Caco-2 (cell line): ENCODE measurements at regions not wholly inside any gene's neighbourhood (a gene's known extent, or its start where the extent isn't known, plus 50 kb on each side); places are given as distances from the start of the nearest gene placed in this dataset.

Source experiments
- BruUV-seq: library from RNA; stranded (reverse); fragments of 400-500 nt; replicated peaks from 2 replicates; lab custom pipeline; 2021; lab: Mats Ljungman, UMichigan
- CTCF ChIA-PET: fragments of 300-600 bp; sonication (Branson Sonifier 250); formaldehyde crosslinking; loops from one replicate; lab custom pipeline; 2022; ENCODE audit warnings: antibody characterized with exemption; lab: Charles Lee
- POLR2A ChIA-PET: fragments of 300-600 bp; sonication (Branson Sonifier 250); formaldehyde crosslinking; loops from one replicate; lab custom pipeline; 2022; ENCODE audit warnings: antibody characterized with exemption; lab: Charles Lee
- DNase-seq, 2 experiments: peaks; one replicate each; pipeline versions ENCODE4 v3.0.0 to v3.0.0-alpha.2; 2020 to 2022
- H3K27me3 ChIP-seq: replicated peaks from 2 replicates; pipeline ENCODE4 v1.6.0; 2011; ENCODE audit warnings: low read length; ENCODE audit not compliant: control insufficient read depth, insufficient read depth
- H3K36me3 ChIP-seq: 2 replicates; pipeline ENCODE4 v1.5.1; 2011; ENCODE audit warnings: low read length; ENCODE audit not compliant: control insufficient read depth, insufficient read depth
- H3K4me1 ChIP-seq: fragments of 250-450 bp; sonication (Bioruptor Pico); 2 replicates; pipeline ENCODE4 v1.5.1; 2020; ENCODE audit warnings: mild to moderate bottlenecking
- H3K4me3 ChIP-seq: 2 replicates; pipeline ENCODE4 v1.5.1; 2011; ENCODE audit warnings: low read depth, mild to moderate bottlenecking, control low read depth, low read length
- H3K9me3 ChIP-seq: fragments of 250-450 bp; sonication (Bioruptor Pico); 2 replicates; pipeline ENCODE4 v1.5.1; 2020; ENCODE audit warnings: mild to moderate bottlenecking, moderate library complexity
- H3K27ac Mint-ChIP-seq: one replicate; pipeline ENCODE4 v1.8.0; 2022; ENCODE audit warnings: mixed read lengths; ENCODE audit not compliant: unreplicated experiment
- H3K27me3 Mint-ChIP-seq: one replicate; pipeline ENCODE4 v1.8.0; 2022; ENCODE audit warnings: mixed read lengths; ENCODE audit not compliant: insufficient read depth, unreplicated experiment
- H3K36me3 Mint-ChIP-seq: one replicate; pipeline ENCODE4 v1.8.0; 2022; ENCODE audit warnings: mild to moderate bottlenecking, mixed read lengths; ENCODE audit not compliant: insufficient read depth, unreplicated experiment
- H3K4me1 Mint-ChIP-seq: one replicate; pipeline ENCODE4 v1.8.0; 2022; ENCODE audit warnings: low read depth, mixed read lengths; ENCODE audit not compliant: unreplicated experiment
- H3K4me3 Mint-ChIP-seq: one replicate; pipeline ENCODE4 v1.8.0; 2022; ENCODE audit warnings: mild to moderate bottlenecking, moderate library complexity, mixed read lengths; ENCODE audit not compliant: unreplicated experiment
- H3K9me3 Mint-ChIP-seq: one replicate; pipeline ENCODE4 v1.8.0; 2022; ENCODE audit warnings: mixed read lengths; ENCODE audit not compliant: unreplicated experiment
- intact Hi-C: fragments of 100-400 bp; cut with micrococcal nuclease; formaldehyde crosslinking; loops from one replicate; pipeline ENCODE4 v1.10.0; 2022; ENCODE audit not compliant: unreplicated experiment
- TF ChIP-seq, protein P1 (sequence below), 2 experiments: fragments of 200-600 bp in 1 of 2; IDR thresholded peaks; 1 replicate in 1 of 2; 2 replicates in 1 of 2; pipeline versions ENCODE4 v1.5.1 to v1.8.0; 2011 to 2022; ENCODE audit warnings: antibody characterized with exemption in 1 of 2, control low read depth in 1 of 2, inconsistent platforms in 1 of 2, low read depth in 1 of 2, low read length in 1 of 2, mild to moderate bottlenecking in 1 of 2, moderate library complexity in 1 of 2; ENCODE audit not compliant: insufficient read depth in 1 of 2, severe bottlenecking in 1 of 2, unreplicated experiment in 1 of 2

DNA sequence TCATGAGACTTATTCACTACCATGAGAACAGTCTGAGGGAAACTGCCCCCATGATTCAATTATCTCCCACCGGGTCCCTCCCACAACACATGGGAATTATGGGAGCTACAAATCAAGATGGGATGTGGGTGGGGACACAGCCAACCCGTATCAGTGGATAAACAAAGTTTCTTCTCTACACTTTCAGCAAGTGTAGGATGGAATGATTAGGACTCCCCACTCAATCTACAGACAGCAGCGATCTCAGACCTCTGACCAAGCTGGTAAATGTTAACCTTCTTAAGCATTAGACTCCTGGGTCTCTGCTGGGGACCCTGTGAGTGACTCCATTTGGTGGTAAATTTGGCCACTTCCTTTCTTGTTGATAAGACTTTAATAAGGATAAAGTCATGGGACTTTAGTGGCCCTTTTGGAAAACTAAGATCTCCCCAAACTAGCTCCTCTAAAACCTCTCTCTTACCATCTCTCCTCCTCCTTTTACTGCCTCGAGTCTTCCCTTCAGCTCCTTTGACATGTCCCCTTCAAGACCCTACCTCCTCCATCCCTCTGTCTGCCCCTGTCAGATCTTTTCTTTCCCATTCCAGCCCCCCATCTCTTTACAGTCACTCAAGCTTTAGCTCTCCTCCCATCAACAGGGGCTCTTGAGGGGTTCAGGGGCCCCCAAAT, 71.9 kb downstream of the MYL12B start:
- intact Hi-C loops: no loop called here
- no peaks in the 10 kb centered on the region for H3K36me3 ChIP-seq
- H3K9me3 ChIP-seq: no peaks in the 10 kb centered on the region; the same call in 1 of the 2 replicates
- ChIA-PET POLR2A (no interaction called here), CTCF (no interaction called here)
- H3K4me3 Mint-ChIP-seq: no peak overlapping the region
- no peaks in the 10 kb centered on the region for H3K27me3 Mint-ChIP-seq
- no peak overlapping the region for H3K27ac Mint-ChIP-seq
- peaks cover 23% of the 10 kb centered on the region for H3K4me1 Mint-ChIP-seq
- peaks cover 7% of the 10 kb centered on the region for H3K36me3 Mint-ChIP-seq
- TF ChIP-seq, protein P1, sequence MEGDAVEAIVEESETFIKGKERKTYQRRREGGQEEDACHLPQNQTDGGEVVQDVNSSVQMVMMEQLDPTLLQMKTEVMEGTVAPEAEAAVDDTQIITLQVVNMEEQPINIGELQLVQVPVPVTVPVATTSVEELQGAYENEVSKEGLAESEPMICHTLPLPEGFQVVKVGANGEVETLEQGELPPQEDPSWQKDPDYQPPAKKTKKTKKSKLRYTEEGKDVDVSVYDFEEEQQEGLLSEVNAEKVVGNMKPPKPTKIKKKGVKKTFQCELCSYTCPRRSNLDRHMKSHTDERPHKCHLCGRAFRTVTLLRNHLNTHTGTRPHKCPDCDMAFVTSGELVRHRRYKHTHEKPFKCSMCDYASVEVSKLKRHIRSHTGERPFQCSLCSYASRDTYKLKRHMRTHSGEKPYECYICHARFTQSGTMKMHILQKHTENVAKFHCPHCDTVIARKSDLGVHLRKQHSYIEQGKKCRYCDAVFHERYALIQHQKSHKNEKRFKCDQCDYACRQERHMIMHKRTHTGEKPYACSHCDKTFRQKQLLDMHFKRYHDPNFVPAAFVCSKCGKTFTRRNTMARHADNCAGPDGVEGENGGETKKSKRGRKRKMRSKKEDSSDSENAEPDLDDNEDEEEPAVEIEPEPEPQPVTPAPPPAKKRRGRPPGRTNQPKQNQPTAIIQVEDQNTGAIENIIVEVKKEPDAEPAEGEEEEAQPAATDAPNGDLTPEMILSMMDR (IDR thresholded peaks at IDR 0.05; ENCODE audit: insufficient read depth in 1 of 2, low read depth in 1 of 2, low read length in 1 of 2, severe bottlenecking in 1 of 2, unreplicated experiment in 1 of 2): no peak
- no TSS peak for BruUV-seq
- peaks cover 20% of the 10 kb centered on the region for H3K4me1 ChIP-seq
- no peak for DNase-seq
- no peak overlapping the region for H3K4me3 ChIP-seq
- H3K27me3 ChIP-seq: no peaks in the 10 kb centered on the region
- H3K9me3 Mint-ChIP-seq: peaks cover 10% of the 10 kb centered on the region

DNA sequence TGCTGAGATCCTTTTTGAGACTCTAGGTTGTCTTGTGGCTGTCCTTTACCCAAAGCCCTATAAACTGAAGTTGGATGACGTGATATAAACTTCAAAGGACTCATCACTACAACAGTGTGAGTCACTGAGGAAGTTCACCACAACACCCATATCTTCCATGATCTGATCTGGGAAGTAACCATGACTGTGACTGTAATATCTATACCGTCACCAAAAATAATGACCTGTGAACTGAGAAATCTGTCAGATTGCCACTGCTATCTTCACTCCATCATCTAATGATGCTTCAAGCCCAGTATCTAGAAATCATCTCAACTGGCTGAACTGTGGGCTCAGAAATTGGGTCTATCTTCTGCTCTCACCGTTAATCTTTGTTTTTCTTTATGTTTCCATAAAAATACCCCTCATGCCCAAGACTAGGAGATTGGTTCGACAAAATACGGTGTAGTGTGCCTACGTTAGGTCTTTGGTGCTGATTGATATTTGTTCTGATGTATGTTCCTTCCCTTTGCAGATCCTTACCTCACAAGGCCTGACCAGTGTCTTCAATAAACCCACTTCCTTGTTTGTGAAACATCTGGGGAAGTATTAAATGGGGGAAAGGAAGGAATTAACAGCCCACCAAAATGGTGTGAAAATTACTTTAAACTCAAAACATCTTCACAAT, 78.2 kb downstream of the MYL12B start:
- ChIA-PET POLR2A (no interaction called here), CTCF (no interaction called here)
- intact Hi-C loops: no loop called here
- Mint-ChIP-seq H3K9me3 (peaks cover 13% of the 10 kb centered on the region), H3K27ac (no peak overlapping the region), H3K27me3 (no peaks in the 10 kb centered on the region), H3K4me3 (no peak overlapping the region), H3K4me1 (no peaks in the 10 kb centered on the region), H3K36me3 (no peaks in the 10 kb centered on the region)
- BruUV-seq: no TSS peak
- peaks cover 11% of the 10 kb centered on the region; the same call in 1 of the 2 replicates for H3K9me3 ChIP-seq
- H3K4me3 ChIP-seq: no peak overlapping the region
- TF ChIP-seq, protein P1 (IDR thresholded peaks at IDR 0.05; ENCODE audit: insufficient read depth in 1 of 2, low read depth in 1 of 2, low read length in 1 of 2, severe bottlenecking in 1 of 2, unreplicated experiment in 1 of 2): no peak
- no peaks in the 10 kb centered on the region for H3K27me3 ChIP-seq
- no peaks in the 10 kb centered on the region for H3K36me3 ChIP-seq
- no peak for DNase-seq
- no peaks in the 10 kb centered on the region for H3K4me1 ChIP-seq

DNA sequence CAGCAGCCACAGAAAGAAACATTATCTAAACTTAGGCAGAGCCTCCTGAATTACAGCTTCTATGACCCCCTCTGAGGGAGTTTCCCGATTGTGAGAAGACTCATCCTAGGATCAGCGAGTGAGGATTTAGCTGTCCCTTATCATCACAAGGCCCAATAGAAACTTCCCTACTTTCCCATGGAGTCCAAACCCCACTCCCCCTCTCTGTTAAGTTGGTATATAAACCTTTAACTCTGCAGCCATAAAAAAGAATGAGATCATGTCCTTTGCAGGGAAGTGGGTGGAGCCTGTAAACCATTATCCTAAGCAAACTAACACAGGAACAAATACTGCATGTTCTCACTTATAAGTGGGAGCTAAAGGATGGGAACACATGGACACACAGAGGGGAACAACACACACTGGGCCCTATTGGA, 78.8 kb downstream of the MYL12B start:
- no peaks in the 10 kb centered on the region for H3K27me3 ChIP-seq
- H3K4me3 ChIP-seq: no peak overlapping the region
- no TSS peak for BruUV-seq
- H3K36me3 ChIP-seq: no peaks in the 10 kb centered on the region
- TF ChIP-seq, protein P1 (IDR thresholded peaks at IDR 0.05; ENCODE audit: insufficient read depth in 1 of 2, low read depth in 1 of 2, low read length in 1 of 2, severe bottlenecking in 1 of 2, unreplicated experiment in 1 of 2): no peak
- no peak overlapping the region for H3K4me3 Mint-ChIP-seq
- peaks cover 11% of the 10 kb centered on the region; the same call in 1 of the 2 replicates for H3K9me3 ChIP-seq
- no peaks in the 10 kb centered on the region for H3K36me3 Mint-ChIP-seq
- H3K4me1 ChIP-seq: no peaks in the 10 kb centered on the region
- no peak for DNase-seq
- ChIA-PET CTCF (no interaction called here), POLR2A (no interaction called here)
- H3K27ac Mint-ChIP-seq: no peak overlapping the region
- no peaks in the 10 kb centered on the region for H3K4me1 Mint-ChIP-seq
- intact Hi-C loops: no loop called here
- peaks cover 13% of the 10 kb centered on the region for H3K9me3 Mint-ChIP-seq
- no peaks in the 10 kb centered on the region for H3K27me3 Mint-ChIP-seq
